ENCODE measurements at regions not wholly inside any gene's neighbourhood (a gene's known extent, or its start where the extent isn't known, plus 50 kb on each side); places are given as distances from the start of the nearest gene placed in this dataset.
A peak's percentile ranks its signal among the peaks of the same experiment; 100 is the strongest.

GRCh38 chr6:159104163-159104925, 59.6 kb upstream of the TAGAP start:
- H3K27ac Mint-ChIP-seq = peak overlapping the region; percentile 89
- no peaks in the 10 kb centered on the region for H3K9me3 Mint-ChIP-seq
- H3K4me1 Mint-ChIP-seq = peaks cover 77% of the 10 kb centered on the region
- H3K4me3 Mint-ChIP-seq = peak overlapping the region; percentile 60
- peak; percentile 80 for ATAC-seq
- DNase-seq (ENCODE audit: low spot score in 2 of 2) = peak; percentile 64 to 86
- H3K36me3 Mint-ChIP-seq = peaks cover 5% of the 10 kb centered on the region

GRCh38 chr6:159103396-159104162, 58.8 kb upstream of the TAGAP start:
- H3K27ac Mint-ChIP-seq = peak overlapping the region; percentile 89
- ATAC-seq (no peak), DNase-seq (ENCODE audit: low spot score in 2 of 2) (no peak)
- H3K4me3 Mint-ChIP-seq = peak overlapping the region; percentile 60
- H3K4me1 Mint-ChIP-seq = peaks cover 81% of the 10 kb centered on the region
- no peaks in the 10 kb centered on the region for H3K9me3 Mint-ChIP-seq
- H3K36me3 Mint-ChIP-seq = peaks cover 8% of the 10 kb centered on the region

GRCh38 chr6:159102373-159103160, 57.8 kb upstream of the TAGAP start:
- Mint-ChIP-seq H3K4me1 (peaks cover 80% of the 10 kb centered on the region), H3K27ac (peak overlapping the region; percentile 24), H3K4me3 (no peak overlapping the region), H3K9me3 (no peaks in the 10 kb centered on the region), H3K36me3 (peaks cover 14% of the 10 kb centered on the region)
- ATAC-seq = no peak
- DNase-seq (ENCODE audit: low spot score in 2 of 2) = no peak

- Mint-ChIP-seq H3K27ac (no peak overlapping the region), H3K36me3 (peaks cover 14% of the 10 kb centered on the region), H3K4me3 (no peak overlapping the region), H3K9me3 (no peaks in the 10 kb centered on the region), H3K4me1 (peaks cover 83% of the 10 kb centered on the region)
- no peak for ATAC-seq
- DNase-seq (ENCODE audit: low spot score in 2 of 2) = no peak
These were observed 56.9 kb upstream of the TAGAP start for GRCh38 chr6:159101656-159102055.

- peaks cover 14% of the 10 kb centered on the region for H3K36me3 Mint-ChIP-seq
- peak overlapping the region; percentile 23 for H3K27ac Mint-ChIP-seq
- peak overlapping the region; percentile 3 for H3K4me3 Mint-ChIP-seq
- DNase-seq (ENCODE audit: low spot score in 2 of 2) = peak in 1 of 2 donors; percentile 44
- ATAC-seq = no peak
- H3K9me3 Mint-ChIP-seq = no peaks in the 10 kb centered on the region
- H3K4me1 Mint-ChIP-seq = peaks cover 80% of the 10 kb centered on the region
These were observed 55.8 kb upstream of the TAGAP start for GRCh38 chr6:159100395-159101182.

GRCh38 chr6:159099961-159100360, 55.2 kb upstream of the TAGAP start:
- DNase-seq (ENCODE audit: low spot score in 2 of 2) (no peak), ATAC-seq (no peak)
- Mint-ChIP-seq H3K4me3 (peak overlapping the region; percentile 3), H3K27ac (peak overlapping the region; percentile 23), H3K4me1 (peaks cover 82% of the 10 kb centered on the region), H3K36me3 (peaks cover 14% of the 10 kb centered on the region), H3K9me3 (no peaks in the 10 kb centered on the region)

- Mint-ChIP-seq H3K27ac (peak overlapping the region; percentile 91), H3K36me3 (peaks cover 14% of the 10 kb centered on the region)
These were observed 54.5 kb upstream of the TAGAP start for GRCh38 chr6:159099276-159099675.

GRCh38 chr6:159098636-159099106, 53.9 kb upstream of the TAGAP start:
- Mint-ChIP-seq H3K9me3 (no peaks in the 10 kb centered on the region), H3K36me3 (peaks cover 9% of the 10 kb centered on the region), H3K4me1 (peaks cover 82% of the 10 kb centered on the region), H3K4me3 (peak overlapping the region; percentile 71), H3K27ac (peak overlapping the region; percentile 91)
- ATAC-seq = peak; percentile 75
- DNase-seq (ENCODE audit: low spot score in 2 of 2) = peak in 1 of 2 donors; percentile 74

More at GRCh38 chr6:159099276-159099675, 54.5 kb upstream of the TAGAP start:
- H3K4me1 Mint-ChIP-seq = peaks cover 82% of the 10 kb centered on the region
- no peaks in the 10 kb centered on the region for H3K9me3 Mint-ChIP-seq
- ATAC-seq (no peak), DNase-seq (ENCODE audit: low spot score in 2 of 2) (no peak)
- H3K4me3 Mint-ChIP-seq = peak overlapping the region; percentile 71

- Mint-ChIP-seq H3K36me3 (peaks cover 9% of the 10 kb centered on the region), H3K27ac (peak overlapping the region; percentile 79), H3K9me3 (no peaks in the 10 kb centered on the region), H3K4me3 (peak overlapping the region; percentile 71), H3K4me1 (peaks cover 72% of the 10 kb centered on the region)
- DNase-seq (ENCODE audit: low spot score in 2 of 2) (no peak), ATAC-seq (peak; percentile 81)
These were observed 52.5 kb upstream of the TAGAP start for GRCh38 chr6:159097256-159097655.

- peaks cover 70% of the 10 kb centered on the region for H3K4me1 Mint-ChIP-seq
- no peak for ATAC-seq
- no peak for DNase-seq (ENCODE audit: low spot score in 2 of 2)
- H3K36me3 Mint-ChIP-seq = peaks cover 9% of the 10 kb centered on the region
- H3K27ac Mint-ChIP-seq = no peak overlapping the region
- no peak overlapping the region for H3K4me3 Mint-ChIP-seq
- no peaks in the 10 kb centered on the region for H3K9me3 Mint-ChIP-seq
These were observed 50.8 kb upstream of the TAGAP start for GRCh38 chr6:159095616-159096015.

GRCh38 chr6:159094444-159095252, 49.9 kb upstream of the TAGAP start:
- no peak for DNase-seq (ENCODE audit: low spot score in 2 of 2)
- Mint-ChIP-seq H3K27ac (peak overlapping the region; percentile 75), H3K36me3 (peaks cover 9% of the 10 kb centered on the region), H3K4me1 (peaks cover 68% of the 10 kb centered on the region), H3K9me3 (no peaks in the 10 kb centered on the region), H3K4me3 (peak overlapping the region; percentile 57)
- ATAC-seq = peak; percentile 36
